Activated T-cell treated with anti-CD3 and anti-CD28 coated beads, Interleukin-2, amount 50 U/mL, for 4 hours (primary cell): ENCODE measurements at regions not wholly inside any gene's neighbourhood (a gene's known extent, or its start where the extent isn't known, plus 50 kb on each side); places are given as distances from the start of the nearest gene placed in this dataset.
"Not testable (repeated sequence)": the region's sequence is repeated elsewhere in the genome, so short reads cannot be mapped to it uniquely, and the experiment has no call there.

Source experiments
- ATAC-seq, 2 donors: fragments of 200-7000 bp; cut with Tn5 transposase; one replicate each; pipeline ENCODE4 v1.10.0; 2021
- DNase-seq: peaks from one replicate; pipeline ENCODE4 v3.0.0-alpha.2; 2020
- H3K27me3 Mint-ChIP-seq: one replicate; pipeline ENCODE4 v1.8.0; 2021; ENCODE audit warnings: low read depth, mixed read lengths
- H3K36me3 Mint-ChIP-seq: one replicate; pipeline ENCODE4 v1.8.0; 2022; ENCODE audit warnings: mixed read lengths; ENCODE audit not compliant: insufficient read depth
- H3K4me1 Mint-ChIP-seq: one replicate; pipeline ENCODE4 v1.8.0; 2021; ENCODE audit warnings: low read depth, mixed read lengths
- H3K4me3 Mint-ChIP-seq: one replicate; pipeline ENCODE4 v1.8.0; 2021; ENCODE audit warnings: mild to moderate bottlenecking, moderate library complexity, mixed read lengths
- H3K9me3 Mint-ChIP-seq: one replicate; pipeline ENCODE4 v1.8.0; 2021; ENCODE audit warnings: mixed read lengths

- H3K4me1 Mint-ChIP-seq: peaks cover 38% of the 10 kb centered on the region
- no peaks in the 10 kb centered on the region for H3K9me3 Mint-ChIP-seq
- DNase-seq (no peak), ATAC-seq (no peak)
- no peaks in the 10 kb centered on the region for H3K36me3 Mint-ChIP-seq
- peaks cover 2% of the 10 kb centered on the region for H3K27me3 Mint-ChIP-seq
- no peak overlapping the region for H3K4me3 Mint-ChIP-seq
These were observed 149.0 kb upstream of the HDAC4 start for GRCh38 chr2:239549711-239550255.

GRCh38 chr2:239548965-239549595, 148.3 kb upstream of the HDAC4 start:
- Mint-ChIP-seq H3K36me3 (no peaks in the 10 kb centered on the region), H3K27me3 (peaks cover 2% of the 10 kb centered on the region), H3K4me3 (peak overlapping the region; percentile 20), H3K4me1 (peaks cover 44% of the 10 kb centered on the region), H3K9me3 (no peaks in the 10 kb centered on the region)
- DNase-seq: no peak
- no peak for ATAC-seq

DNA sequence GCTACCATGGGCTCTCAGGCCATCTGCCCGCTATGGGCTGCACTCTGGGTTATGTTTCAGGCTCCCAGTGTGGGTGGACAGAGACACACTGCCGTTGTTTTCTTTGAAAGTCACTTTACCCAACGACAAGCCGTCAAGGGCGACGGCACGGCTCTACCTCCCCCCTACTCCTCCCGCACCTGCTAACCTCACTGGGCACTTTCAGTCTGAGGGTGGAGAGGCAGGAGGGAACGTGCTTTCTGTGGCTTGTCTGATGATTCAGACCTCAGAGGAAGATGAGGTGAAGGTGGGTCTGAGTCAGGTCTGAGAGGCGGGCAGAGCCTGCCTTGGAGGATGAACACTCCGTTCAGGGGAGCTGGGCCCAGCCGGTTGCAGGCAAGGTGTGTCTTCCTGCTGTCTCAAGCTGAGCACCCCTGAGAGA, 147.6 kb upstream of the HDAC4 start:
- H3K9me3 Mint-ChIP-seq: no peaks in the 10 kb centered on the region
- H3K36me3 Mint-ChIP-seq: no peaks in the 10 kb centered on the region
- H3K4me1 Mint-ChIP-seq: peaks cover 43% of the 10 kb centered on the region
- H3K4me3 Mint-ChIP-seq: no peak overlapping the region
- ATAC-seq (peak; percentile 93), DNase-seq (peak; percentile 47)
- H3K27me3 Mint-ChIP-seq: peaks cover 3% of the 10 kb centered on the region

DNA sequence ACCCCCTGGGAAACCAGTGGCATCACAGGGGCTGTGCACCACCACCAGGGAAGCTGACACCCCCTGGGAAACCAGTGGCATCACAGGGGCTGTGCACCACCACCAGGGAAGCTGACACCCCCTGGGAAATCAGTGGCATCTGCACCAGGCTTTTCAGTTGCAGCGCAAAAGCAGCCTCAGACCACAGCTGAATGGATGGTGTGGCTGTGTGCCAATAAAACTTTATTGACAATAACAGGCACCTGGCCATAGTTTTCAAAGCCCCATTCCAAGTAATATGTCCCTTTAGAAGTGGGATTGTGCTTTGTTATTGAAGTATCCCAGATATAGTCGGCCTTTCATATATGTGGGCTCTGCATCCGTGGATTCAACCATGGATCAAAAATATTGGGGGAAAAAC, 146.3 kb upstream of the HDAC4 start:
- H3K4me1 Mint-ChIP-seq: peaks cover 39% of the 10 kb centered on the region
- H3K27me3 Mint-ChIP-seq, ATAC-seq, H3K36me3 Mint-ChIP-seq, H3K4me3 Mint-ChIP-seq, H3K9me3 Mint-ChIP-seq: not testable (repeated sequence)
- peak; percentile 0 for DNase-seq

DNA sequence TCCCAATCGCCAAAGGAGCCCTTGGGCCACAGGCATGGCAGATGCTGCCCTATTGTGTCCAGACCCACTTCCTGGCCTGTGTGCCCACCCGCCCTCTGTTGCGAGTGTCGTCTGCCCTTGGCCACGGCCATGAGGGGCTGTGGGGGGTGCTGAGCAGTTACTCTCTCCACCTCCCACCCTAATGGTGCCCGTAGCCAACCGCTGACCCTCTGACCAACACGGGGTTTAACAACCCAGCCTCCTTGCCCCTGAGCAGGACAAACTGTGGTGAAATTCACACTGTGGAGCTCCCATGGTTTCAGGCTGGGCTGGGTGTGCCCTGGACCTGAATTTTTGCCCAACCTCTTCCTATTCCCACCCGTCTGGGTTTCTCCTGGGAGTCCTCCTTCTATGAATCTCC, 145.7 kb upstream of the HDAC4 start:
- DNase-seq (no peak), ATAC-seq (no peak)
- H3K9me3 Mint-ChIP-seq: no peaks in the 10 kb centered on the region
- H3K4me1 Mint-ChIP-seq: peaks cover 39% of the 10 kb centered on the region
- no peaks in the 10 kb centered on the region for H3K36me3 Mint-ChIP-seq
- peaks cover 5% of the 10 kb centered on the region for H3K27me3 Mint-ChIP-seq
- no peak overlapping the region for H3K4me3 Mint-ChIP-seq

- DNase-seq (peak; percentile 4), ATAC-seq (no peak)
- H3K9me3 Mint-ChIP-seq: no peaks in the 10 kb centered on the region
- H3K27me3 Mint-ChIP-seq: peaks cover 5% of the 10 kb centered on the region
- H3K36me3 Mint-ChIP-seq: no peaks in the 10 kb centered on the region
- H3K4me1 Mint-ChIP-seq: peaks cover 39% of the 10 kb centered on the region
- H3K4me3 Mint-ChIP-seq: no peak overlapping the region
These were observed 145.0 kb upstream of the HDAC4 start for GRCh38 chr2:239545741-239546392.

DNA sequence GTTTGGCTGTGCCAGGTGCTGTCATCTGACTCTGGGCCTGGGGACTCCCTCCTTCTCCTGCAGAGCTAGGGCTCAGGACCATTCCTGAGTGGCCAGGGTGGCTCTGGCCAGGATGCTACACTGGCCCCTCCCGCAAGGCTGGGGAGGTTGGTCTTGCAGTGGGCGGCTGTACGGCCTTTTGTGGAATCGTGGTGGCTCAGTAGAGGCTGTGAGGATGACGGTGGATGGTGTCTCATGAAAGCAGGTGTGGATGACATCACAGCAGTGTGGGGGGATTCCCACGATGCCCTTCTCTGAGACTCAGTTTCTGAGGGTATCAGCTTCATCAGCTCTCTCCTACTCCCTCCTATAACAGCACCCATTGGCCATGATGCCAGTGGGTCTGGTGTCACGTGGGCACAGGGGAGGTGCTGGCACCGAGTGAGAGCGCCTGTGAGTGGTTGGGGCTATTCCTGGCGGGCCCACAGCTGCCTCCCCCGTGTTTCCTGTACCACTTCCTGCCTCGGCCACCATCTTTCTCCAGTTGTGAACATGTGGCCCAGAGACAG, 144.2 kb upstream of the HDAC4 start:
- no peaks in the 10 kb centered on the region for H3K36me3 Mint-ChIP-seq
- peak; percentile 33 for DNase-seq
- peaks cover 5% of the 10 kb centered on the region for H3K27me3 Mint-ChIP-seq
- no peak overlapping the region for H3K4me3 Mint-ChIP-seq
- peak; percentile 57 to 59 for ATAC-seq
- H3K9me3 Mint-ChIP-seq: no peaks in the 10 kb centered on the region
- H3K4me1 Mint-ChIP-seq: peaks cover 39% of the 10 kb centered on the region

DNA sequence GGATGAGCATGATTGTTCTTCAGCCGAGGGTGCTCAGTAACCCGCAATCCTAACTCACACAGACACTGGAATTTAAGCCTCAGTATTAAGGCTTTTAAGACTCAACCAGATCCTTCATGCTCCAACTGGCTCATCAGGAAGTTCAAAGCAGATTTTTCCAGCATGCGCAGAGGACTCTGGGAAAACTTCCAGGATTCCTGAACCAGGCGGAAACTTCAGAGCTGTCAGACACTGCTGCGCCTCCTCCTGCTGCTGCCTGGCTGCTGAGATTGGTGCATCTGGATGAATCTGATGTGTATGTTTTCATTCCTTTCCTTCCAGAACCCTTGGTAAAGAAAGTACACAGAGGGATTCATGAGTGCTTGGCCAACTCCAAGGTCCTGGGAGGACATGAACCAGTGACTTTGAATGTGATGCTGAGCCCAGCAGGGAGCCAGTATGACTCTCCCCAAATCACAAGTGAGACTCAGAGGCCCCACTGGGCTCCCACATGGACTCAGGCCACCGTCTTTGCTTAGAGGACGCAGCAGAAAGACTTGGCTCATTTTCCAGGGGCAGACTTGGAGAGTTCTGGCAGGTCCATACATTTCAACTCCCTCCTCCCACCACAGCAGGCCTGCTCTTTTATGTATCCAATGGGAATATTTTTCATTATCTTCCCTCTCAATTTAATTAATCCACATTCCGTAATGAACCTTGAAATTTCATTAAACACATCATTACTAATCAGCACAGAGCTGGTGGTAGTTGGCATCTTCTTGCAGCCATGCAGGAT, 143.5 kb upstream of the HDAC4 start:
- no peaks in the 10 kb centered on the region for H3K9me3 Mint-ChIP-seq
- DNase-seq: peak; percentile 0
- no peaks in the 10 kb centered on the region for H3K36me3 Mint-ChIP-seq
- no peak overlapping the region for H3K4me3 Mint-ChIP-seq
- H3K4me1 Mint-ChIP-seq: peaks cover 36% of the 10 kb centered on the region
- no peak for ATAC-seq
- peaks cover 5% of the 10 kb centered on the region for H3K27me3 Mint-ChIP-seq

GRCh38 chr2:239543702-239544101, 142.9 kb upstream of the HDAC4 start:
- Mint-ChIP-seq H3K36me3 (no peaks in the 10 kb centered on the region), H3K27me3 (peaks cover 5% of the 10 kb centered on the region), H3K9me3 (no peaks in the 10 kb centered on the region), H3K4me3 (no peak overlapping the region), H3K4me1 (peaks cover 32% of the 10 kb centered on the region)
- DNase-seq: no peak
- no peak for ATAC-seq

DNA sequence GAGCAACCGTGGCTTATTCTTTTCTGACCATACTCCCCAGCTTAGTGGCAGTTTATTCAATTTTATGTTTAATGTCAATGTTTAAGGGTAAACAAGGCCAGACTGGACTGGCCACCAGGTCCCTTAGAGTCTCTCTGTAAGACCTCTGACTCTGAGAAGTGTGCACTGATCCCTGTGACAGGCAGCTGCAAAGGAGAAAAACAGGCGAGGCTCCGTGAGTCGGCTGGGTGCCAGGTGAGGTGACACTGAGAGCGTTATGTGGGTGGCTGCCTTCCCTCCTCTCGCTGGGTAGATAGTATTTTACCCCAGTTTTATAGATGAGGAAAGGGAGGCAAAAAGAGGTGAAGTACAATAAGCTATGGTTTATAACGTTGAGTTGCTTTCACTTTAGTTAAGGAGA, 139.4 kb upstream of the HDAC4 start:
- H3K36me3 Mint-ChIP-seq: no peaks in the 10 kb centered on the region
- no peak for DNase-seq
- peaks cover 10% of the 10 kb centered on the region for H3K4me1 Mint-ChIP-seq
- H3K4me3 Mint-ChIP-seq: no peak overlapping the region
- no peaks in the 10 kb centered on the region for H3K9me3 Mint-ChIP-seq
- peaks cover 8% of the 10 kb centered on the region for H3K27me3 Mint-ChIP-seq
- no peak for ATAC-seq

- DNase-seq: no peak
- peaks cover 6% of the 10 kb centered on the region for H3K4me1 Mint-ChIP-seq
- no peaks in the 10 kb centered on the region for H3K9me3 Mint-ChIP-seq
- H3K27me3 Mint-ChIP-seq: peaks cover 8% of the 10 kb centered on the region
- H3K36me3 Mint-ChIP-seq: peaks cover 2% of the 10 kb centered on the region
- no peak overlapping the region for H3K4me3 Mint-ChIP-seq
- no peak for ATAC-seq
These were observed 138.9 kb upstream of the HDAC4 start for GRCh38 chr2:239539776-239540100.

- Mint-ChIP-seq H3K36me3 (peaks cover 2% of the 10 kb centered on the region), H3K4me3 (no peak overlapping the region), H3K9me3 (no peaks in the 10 kb centered on the region), H3K4me1 (peaks cover under 1% of the 10 kb centered on the region), H3K27me3 (peaks cover 8% of the 10 kb centered on the region)
- DNase-seq (no peak), ATAC-seq (no peak)
These were observed 138.4 kb upstream of the HDAC4 start for GRCh38 chr2:239539083-239539775.

DNA sequence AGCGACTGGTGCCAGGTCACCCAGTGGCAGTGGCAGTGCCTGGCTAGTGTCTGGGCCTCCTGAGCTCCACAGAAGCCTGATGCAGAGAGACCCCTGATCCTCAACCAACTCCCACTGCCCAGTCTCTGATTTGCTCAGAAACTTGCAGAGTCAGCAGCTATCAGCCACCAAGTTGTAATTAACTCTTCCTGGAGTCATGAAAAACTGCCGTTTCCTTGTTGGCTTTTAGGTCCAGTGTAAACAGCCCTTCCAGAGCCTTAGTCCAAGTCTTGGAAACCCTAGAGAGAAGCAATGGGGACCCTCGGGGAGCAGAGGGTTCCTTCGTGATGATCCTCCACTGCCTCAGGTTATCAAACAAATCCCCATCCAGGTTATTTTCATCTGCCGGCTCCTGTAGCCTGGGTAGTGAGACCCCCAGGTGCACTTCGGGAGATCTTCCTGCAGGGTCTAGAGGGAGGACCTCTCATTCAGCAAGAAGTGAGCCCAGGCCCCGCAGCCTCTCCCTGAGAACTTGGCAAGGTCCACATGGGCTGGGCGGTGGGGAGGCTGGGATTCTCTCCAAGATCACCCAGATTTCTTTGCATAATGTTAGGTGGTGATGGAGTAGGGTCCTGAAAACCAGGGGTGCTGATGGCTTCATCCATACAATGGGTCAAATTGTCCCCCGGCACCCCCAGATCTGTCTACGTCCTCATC, 137.7 kb upstream of the HDAC4 start:
- ATAC-seq: no peak
- Mint-ChIP-seq H3K4me3 (no peak overlapping the region), H3K27me3 (peaks cover 7% of the 10 kb centered on the region), H3K9me3 (no peaks in the 10 kb centered on the region), H3K36me3 (peaks cover 2% of the 10 kb centered on the region), H3K4me1 (no peaks in the 10 kb centered on the region)
- no peak for DNase-seq
